Hematopoietic multipotent progenitor cell treated with erythropoietin and hydrocortisone succinate and interleukin-3 and kit ligand, for 8 days (in vitro differentiated cells): ENCODE measurements at regions not wholly inside any gene's neighbourhood (a gene's known extent, or its start where the extent isn't known, plus 50 kb on each side); places are given as distances from the start of the nearest gene placed in this dataset.

ENCODE experiments used
- DNase-seq: peaks from one replicate; pipeline ENCODE4 v3.0.0-alpha.2; 2015

- DNase-seq = no peak
Measured at GRCh38 chr12:78795934-78796445, 68.6 kb upstream of the SYT1 start.

- no peak for DNase-seq
Measured at GRCh38 chr12:78797196-78797931, 67.2 kb upstream of the SYT1 start.

GRCh38 chr12:78799649-78800048 lies 64.9 kb upstream of the SYT1 start:
- DNase-seq = no peak

GRCh38 chr12:78802593-78802992 lies 62.0 kb upstream of the SYT1 start:
- DNase-seq = no peak

GRCh38 chr12:78804262-78804661 lies 60.3 kb upstream of the SYT1 start:
- no peak for DNase-seq
